Panc1 (cell line): ENCODE measurements at regions not wholly inside any gene's neighbourhood (a gene's known extent, or its start where the extent isn't known, plus 50 kb on each side); places are given as distances from the start of the nearest gene placed in this dataset.

Source experiments
- ATAC-seq: fragments of 200-7000 bp; cut with Tn5 transposase; 2 replicates; pipeline ENCODE4 v1.9.1; 2020; ENCODE audit warnings: mild to moderate bottlenecking, moderate library complexity
- BruUV-seq: library from RNA; stranded (reverse); fragments of 400-500 nt; replicated peaks from 2 replicates; lab custom pipeline; 2021; lab: Mats Ljungman, UMichigan
- CTCF ChIA-PET: fragments of 300-600 bp; sonication (Branson Sonifier 250); formaldehyde crosslinking; loops from one replicate; lab custom pipeline; 2022; ENCODE audit warnings: antibody characterized with exemption; lab: Charles Lee
- POLR2A ChIA-PET: fragments of 300-600 bp; sonication (Branson Sonifier 250); formaldehyde crosslinking; loops from one replicate; lab custom pipeline; 2022; ENCODE audit warnings: antibody characterized with exemption; lab: Charles Lee
- DNase-seq: peaks from one replicate; pipeline ENCODE4 v3.0.0-alpha.2; 2010; ENCODE audit warnings: low read depth, low spot score
- H3K27ac ChIP-seq: 2 replicates; pipeline ENCODE4 v1.5.1; 2011; ENCODE audit warnings: mild to moderate bottlenecking, low read length, inconsistent platforms
- H3K27me3 ChIP-seq: fragments of 200-500 bp; sonication (Bioruptor generic); 2 replicates; pipeline ENCODE4 v1.6.0; 2014; ENCODE audit warnings: low read length, inconsistent platforms; ENCODE audit not compliant: control insufficient read depth, insufficient read depth
- H3K36me3 ChIP-seq: fragments of 200-500 bp; sonication (Bioruptor generic); 2 replicates; pipeline ENCODE4 v1.5.1; 2014; ENCODE audit warnings: inconsistent platforms, mild to moderate bottlenecking, low read length, moderate library complexity; ENCODE audit not compliant: control insufficient read depth, insufficient read depth
- H3K4me1 ChIP-seq: 2 replicates; pipeline ENCODE4 v1.5.1; 2011; ENCODE audit warnings: inconsistent platforms, mild to moderate bottlenecking, low read length, moderate library complexity; ENCODE audit not compliant: control insufficient read depth, insufficient read depth
- H3K4me3 ChIP-seq, 2 experiments: 2 replicates each; pipeline ENCODE4 v1.5.1; 2011 to 2012; ENCODE audit warnings: low read depth in 2 of 2, low read length in 2 of 2, mild to moderate bottlenecking in 2 of 2, inconsistent platforms in 1 of 2, moderate library complexity in 1 of 2
- H3K9me3 ChIP-seq: fragments of 200-500 bp; sonication (Bioruptor generic); 2 replicates; pipeline ENCODE4 v1.5.1; 2014; ENCODE audit warnings: low read depth, mild to moderate bottlenecking, inconsistent platforms, low read length, moderate library complexity; ENCODE audit not compliant: control insufficient read depth, insufficient read depth
- CTCF ChIP-seq: fragments of 450-650 bp; IDR thresholded peaks from 2 replicates; pipeline ENCODE4 v1.5.1; 2017; ENCODE audit warnings: mild to moderate bottlenecking
- POLR2AphosphoS5 ChIP-seq: IDR thresholded peaks from 2 replicates; pipeline ENCODE4 v1.6.1; 2012; ENCODE audit warnings: mild to moderate bottlenecking, low read depth, low read length, moderate library complexity
- REST ChIP-seq, 2 experiments: IDR thresholded peaks; 2 replicates each; pipeline ENCODE4 v1.6.1; 2011 to 2012; ENCODE audit warnings: low read depth in 2 of 2, control low read depth in 1 of 2, low read length in 1 of 2, mild to moderate bottlenecking in 1 of 2, moderate library complexity in 1 of 2; ENCODE audit not compliant: insufficient read depth in 1 of 2
- SIN3A ChIP-seq: IDR thresholded peaks from 2 replicates; pipeline ENCODE4 v1.6.1; 2012; ENCODE audit warnings: low read depth, mild to moderate bottlenecking, low read length, moderate library complexity, borderline replicate concordance; ENCODE audit not compliant: insufficient read depth
- TCF7L2 ChIP-seq: IDR thresholded peaks from 2 replicates; pipeline ENCODE4 v1.6.1; 2011; ENCODE audit warnings: mild to moderate bottlenecking, low read depth, low read length, inconsistent platforms
- in situ Hi-C: cut with HindIII; loops from 2 replicates; pipeline ENCODE4 v1.10.0; 2016; ENCODE audit warnings: low sequenced_read_pairs, low pct_unique_long_range_greater_than_20kb
- intact Hi-C: fragments of 100-400 bp; cut with micrococcal nuclease; formaldehyde crosslinking; loops from one replicate; pipeline ENCODE4 v1.10.0; 2022; ENCODE audit not compliant: unreplicated experiment

GRCh38 chr1:195562074-195562473 lies 1046.2 kb downstream of the KCNT2 start:
- no TSS peak for BruUV-seq
- CTCF ChIA-PET: no interaction called here
- ATAC-seq (no peak), DNase-seq (no peak)
- POLR2A ChIA-PET: no interaction called here
- Histone ChIP-seq H3K4me1 (no peaks in the 10 kb centered on the region), H3K27me3 (no peaks in the 10 kb centered on the region), H3K4me3 (no peak overlapping the region), H3K9me3 (no peaks in the 10 kb centered on the region), H3K36me3 (no peaks in the 10 kb centered on the region), H3K27ac (no peak overlapping the region)
- intact Hi-C loops: no loop called here
- TF ChIP-seq TCF7L2: no peak
- no peak for TF ChIP-seq REST (IDR thresholded peaks at IDR 0.05; ENCODE audit: insufficient read depth in 1 of 2, low read depth in 2 of 2, low read length in 1 of 2)
- TF ChIP-seq POLR2AphosphoS5: no peak
- no peak for TF ChIP-seq SIN3A
- no peak for TF ChIP-seq CTCF
- in situ Hi-C loops: no loop called here

- POLR2A ChIA-PET: no interaction called here
Measured at GRCh38 chr1:195550071-195550862, 1058.0 kb downstream of the KCNT2 start.

More at GRCh38 chr1:195550071-195550862, 1058.0 kb downstream of the KCNT2 start:
- no TSS peak for BruUV-seq
- CTCF ChIA-PET: no interaction called here
- intact Hi-C loops (no loop called here), in situ Hi-C loops (no loop called here)
- H3K36me3 ChIP-seq: no peaks in the 10 kb centered on the region
- DNase-seq: no peak
- H3K4me3 ChIP-seq: no peak overlapping the region
- H3K9me3 ChIP-seq: no peaks in the 10 kb centered on the region; the same call in 1 of the 2 replicates
- no peak for ATAC-seq
- TF ChIP-seq POLR2AphosphoS5 (no peak), REST (IDR thresholded peaks at IDR 0.05; ENCODE audit: insufficient read depth in 1 of 2, low read depth in 2 of 2, low read length in 1 of 2) (no peak), TCF7L2 (no peak), CTCF (no peak), SIN3A (no peak)
- no peaks in the 10 kb centered on the region for H3K27me3 ChIP-seq
- no peak overlapping the region for H3K27ac ChIP-seq
- H3K4me1 ChIP-seq: no peaks in the 10 kb centered on the region
